HPDE6-E6E7 (cell line): ENCODE measurements at regions not wholly inside any gene's neighbourhood (a gene's known extent, or its start where the extent isn't known, plus 50 kb on each side); places are given as distances from the start of the nearest gene placed in this dataset.
"Not testable (repeated sequence)": the region's sequence is repeated elsewhere in the genome, so short reads cannot be mapped to it uniquely, and the experiment has no call there.

Experiments
- DNase-seq: peaks from one replicate; pipeline ENCODE4 v3.0.0; 2011; ENCODE audit warnings: missing footprints; ENCODE audit errors: extremely low spot score

DNA sequence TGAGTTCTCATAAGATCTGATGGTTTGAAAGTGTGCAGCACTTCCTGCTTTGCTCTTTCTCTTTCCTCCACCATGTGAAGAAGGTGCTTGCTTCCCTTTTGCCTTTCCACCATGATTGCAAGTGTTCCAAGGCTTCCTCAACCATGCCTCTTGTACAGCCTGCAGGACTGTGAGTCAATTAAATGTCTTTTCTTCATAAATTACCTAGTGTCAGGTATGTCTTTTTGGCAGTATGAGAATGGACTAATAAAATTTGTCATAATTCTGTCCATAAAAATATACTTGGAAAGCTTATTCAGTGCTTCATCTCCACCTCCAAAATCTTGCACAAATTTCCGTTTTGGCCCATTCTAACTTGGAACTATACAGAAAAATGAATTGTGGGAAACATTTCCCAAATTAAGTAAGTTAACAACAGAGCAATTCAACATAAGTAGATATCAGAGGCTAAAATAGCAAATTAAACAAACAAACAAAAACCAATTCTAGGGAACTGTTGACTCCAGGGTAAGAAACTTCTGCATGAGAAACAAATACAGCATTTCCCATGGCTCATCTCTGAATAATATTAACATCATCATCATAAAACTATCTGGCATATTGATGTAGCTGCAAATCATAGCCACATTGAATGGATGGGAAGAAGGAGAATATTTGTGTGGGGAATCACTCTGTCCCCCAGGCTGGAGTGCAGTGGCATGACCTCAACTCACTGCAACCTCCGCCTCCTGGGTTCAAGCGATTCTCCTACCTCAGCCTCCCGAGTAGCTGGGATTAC is 459.5 kb upstream of the FAR2 start:
- no peak for DNase-seq

DNA sequence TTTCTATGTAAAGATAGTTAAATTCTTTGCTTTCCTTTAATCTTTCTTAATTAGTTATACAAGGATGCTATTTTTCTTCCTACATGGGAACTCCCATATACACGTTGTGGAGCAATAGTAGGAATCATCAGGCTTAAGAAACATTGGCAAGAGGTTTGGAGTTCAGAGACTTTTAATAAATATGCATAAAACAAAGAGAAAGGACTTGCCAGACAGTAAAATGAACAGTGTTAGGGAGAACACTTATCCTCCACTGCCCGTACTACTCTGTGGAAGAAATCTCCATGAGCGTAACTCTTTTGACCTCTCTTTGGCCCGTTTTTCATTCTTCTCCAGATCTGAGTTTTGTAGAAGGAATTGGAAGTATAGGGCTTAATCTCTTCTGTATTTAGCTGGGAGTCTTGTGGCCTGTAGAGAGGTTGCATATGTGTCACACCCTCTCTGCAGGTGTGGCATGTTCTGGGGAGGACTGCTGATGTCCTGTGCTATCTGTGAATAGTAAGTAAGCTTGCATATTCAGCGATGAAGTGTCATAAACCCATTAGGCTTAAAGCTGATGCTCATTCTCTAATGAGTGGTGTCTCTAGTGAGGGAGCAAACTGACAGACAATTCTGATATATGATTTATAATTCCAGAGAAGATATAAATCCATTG is 455.4 kb upstream of the FAR2 start:
- no peak for DNase-seq

DNA sequence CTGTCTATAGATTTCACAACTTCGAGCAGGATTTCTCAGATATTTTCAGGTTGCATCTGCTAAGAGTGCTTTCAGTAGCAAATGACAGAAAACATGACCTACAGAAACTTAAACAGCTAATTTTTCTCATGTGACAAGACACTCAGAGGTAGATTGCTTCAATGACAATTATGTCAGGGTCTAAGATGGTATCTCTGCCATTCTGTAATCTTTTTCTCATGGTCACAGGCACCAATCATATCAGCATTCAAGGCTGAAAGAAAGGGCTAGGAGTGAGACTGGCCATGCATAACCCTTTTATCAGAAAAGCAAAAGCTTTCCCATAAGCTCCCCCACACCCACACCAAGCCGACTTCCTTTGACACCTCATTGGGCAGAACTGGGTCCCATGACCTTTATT is 450.5 kb upstream of the FAR2 start:
- no peak for DNase-seq

DNA sequence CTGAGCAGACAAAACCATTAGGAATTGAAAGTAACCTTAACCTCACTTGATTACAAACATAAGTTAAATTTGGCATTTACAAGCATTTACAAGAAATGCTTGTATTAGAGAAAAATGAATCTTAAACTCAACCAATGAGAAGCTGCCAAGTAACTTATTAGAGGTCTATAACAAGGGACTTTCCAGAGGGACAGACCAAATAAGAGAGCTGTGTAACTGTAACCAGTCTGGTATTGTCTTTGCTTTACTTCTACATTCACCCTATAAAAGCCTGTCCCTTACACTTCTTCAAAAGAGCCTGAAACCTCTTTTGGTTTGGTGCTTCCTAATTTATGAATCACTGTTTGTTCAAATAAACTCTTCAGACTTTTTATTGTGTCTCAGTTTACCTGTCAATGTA is 450.0 kb upstream of the FAR2 start:
- no peak for DNase-seq

DNA sequence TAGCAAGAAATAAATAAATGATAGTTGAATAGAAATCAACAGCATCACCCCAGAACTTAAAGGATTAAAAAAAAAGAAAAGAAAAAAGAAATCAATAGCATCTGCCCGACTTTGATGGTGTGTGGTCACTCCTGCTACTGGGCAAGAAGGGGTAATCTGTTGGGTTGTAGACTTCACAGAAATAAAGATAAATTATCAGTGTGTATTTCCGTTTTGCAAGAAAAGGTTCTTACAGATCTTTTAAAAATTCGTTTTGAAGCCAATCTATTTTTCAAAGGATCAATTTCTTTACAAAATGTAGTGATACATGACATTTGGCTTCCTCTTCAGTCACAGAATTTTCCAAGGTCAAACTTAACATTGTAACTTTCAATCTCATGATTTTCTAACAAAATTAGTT is 448.9 kb upstream of the FAR2 start:
- no peak for DNase-seq

DNA sequence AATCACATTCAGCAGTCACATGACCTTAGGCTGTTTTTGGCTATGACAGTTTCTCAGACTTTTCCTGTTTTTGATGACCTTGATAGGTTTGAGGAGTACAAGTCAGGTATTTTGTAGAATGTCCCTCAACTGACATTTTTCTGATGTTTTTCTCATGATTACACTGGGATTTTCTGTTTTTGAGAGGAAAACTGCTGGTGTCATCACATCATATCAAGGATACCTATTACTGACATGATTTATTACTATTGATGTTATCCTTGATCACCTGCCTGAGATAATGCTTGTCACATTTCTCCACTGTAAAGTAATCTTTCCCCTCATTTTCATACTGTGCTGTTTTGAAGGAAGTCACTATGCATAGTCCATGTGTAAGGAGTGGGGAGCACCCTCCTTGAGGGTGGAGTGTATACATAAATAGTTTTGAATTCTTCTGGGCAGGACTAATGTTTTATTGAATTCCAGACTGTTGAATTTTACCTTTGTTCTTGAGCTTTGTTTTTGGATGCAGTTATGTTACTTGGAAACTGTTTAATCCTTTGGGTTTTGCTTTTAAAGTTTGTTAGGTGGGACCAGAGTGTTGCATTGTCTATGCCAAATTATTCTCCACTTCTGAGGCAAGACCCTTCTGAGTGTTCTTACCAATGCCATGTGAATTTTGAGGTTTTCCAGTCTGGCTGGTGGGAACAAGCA is 444.5 kb upstream of the FAR2 start:
- DNase-seq = no peak

DNA sequence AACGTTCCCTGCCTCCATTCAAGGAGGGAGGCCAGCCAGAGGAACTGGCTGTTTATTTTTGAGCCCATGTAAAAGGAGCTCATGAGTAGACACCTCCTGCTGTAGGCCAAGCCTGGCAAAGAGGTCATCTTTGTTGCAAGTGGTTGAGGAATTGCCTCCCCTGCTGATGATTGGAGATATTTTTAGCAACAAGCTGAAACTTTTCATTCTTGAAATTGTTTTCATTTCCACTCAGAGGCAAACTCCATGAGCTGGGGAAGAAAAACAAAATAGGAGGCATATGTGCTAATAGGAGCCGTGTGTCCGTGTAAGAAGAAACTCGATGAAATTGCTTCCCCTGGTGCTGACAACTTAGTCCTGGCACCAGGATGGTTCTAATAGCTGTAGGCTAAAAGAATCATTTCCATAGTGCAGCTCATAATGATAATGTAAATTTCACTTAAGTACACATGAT is 440.1 kb upstream of the FAR2 start:
- no peak for DNase-seq

DNA sequence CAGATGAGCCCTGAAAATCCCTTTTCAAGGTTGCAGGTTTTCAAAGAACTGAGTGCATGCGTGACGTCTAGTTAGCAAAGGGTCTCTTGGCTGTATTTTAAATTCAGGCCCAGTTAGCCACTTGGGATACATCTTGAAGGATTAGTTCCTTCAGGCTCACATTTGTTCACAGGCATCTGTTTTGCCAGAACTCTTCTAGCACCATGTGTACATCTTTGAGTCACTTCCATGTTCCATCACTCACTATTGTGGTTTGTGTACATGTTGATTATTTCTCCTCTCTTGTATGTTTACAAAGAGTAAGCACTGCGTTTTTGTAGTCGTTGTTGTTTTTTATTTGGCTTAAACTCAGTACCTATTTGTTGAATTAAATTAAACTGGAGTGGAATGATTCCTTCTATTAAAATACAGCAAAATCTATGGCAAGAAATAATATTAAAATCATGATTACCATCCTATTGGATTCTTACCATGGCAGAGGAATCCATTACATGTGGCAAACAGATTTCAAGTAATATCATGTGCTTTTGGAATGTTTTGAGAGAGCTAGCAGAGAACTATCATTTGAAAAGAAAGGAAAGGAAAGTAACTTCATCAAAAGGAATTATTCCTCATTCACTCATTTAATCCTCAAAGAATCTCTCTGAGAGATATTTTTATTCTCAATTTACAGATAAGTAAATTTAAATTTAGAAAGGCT is 438.9 kb upstream of the FAR2 start:
- no peak for DNase-seq

DNA sequence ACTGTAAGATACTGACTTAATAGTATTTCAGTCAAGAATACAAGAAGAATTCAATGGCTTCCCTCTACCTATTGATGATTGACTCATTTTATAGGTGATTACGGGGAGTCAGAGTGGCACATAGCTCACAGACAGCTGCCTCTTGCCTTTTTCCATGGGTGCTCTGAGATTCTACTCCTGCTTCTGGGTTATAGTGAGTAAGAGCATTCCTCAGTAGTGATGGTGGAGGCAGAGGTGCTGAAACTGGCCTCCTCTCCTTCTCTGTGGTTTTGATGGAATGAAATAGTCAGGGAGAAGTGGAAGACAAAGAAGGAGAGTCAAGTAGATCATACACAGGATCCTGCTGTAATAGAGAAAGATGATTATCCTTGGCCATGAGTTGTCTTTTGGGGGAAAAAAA is 438.2 kb upstream of the FAR2 start:
- no peak for DNase-seq

DNA sequence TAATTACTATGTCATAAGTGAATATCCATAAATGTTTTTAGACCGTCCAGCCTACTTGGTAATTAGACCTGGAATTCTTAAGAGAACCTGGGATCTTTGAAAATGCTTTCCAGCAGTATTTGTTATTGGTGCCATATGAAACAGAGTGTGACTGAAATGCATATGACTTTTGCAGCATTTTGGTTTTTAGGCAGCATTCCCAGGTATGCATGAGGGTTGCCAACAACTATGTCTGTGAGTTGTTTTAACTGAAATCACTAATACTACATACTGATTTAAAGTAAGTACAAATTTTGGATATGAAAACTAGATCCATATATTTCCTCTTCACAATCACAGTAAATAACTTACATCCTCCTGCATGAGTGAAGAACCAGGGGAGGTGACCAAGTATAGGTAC is 437.7 kb upstream of the FAR2 start:
- DNase-seq = no peak

DNA sequence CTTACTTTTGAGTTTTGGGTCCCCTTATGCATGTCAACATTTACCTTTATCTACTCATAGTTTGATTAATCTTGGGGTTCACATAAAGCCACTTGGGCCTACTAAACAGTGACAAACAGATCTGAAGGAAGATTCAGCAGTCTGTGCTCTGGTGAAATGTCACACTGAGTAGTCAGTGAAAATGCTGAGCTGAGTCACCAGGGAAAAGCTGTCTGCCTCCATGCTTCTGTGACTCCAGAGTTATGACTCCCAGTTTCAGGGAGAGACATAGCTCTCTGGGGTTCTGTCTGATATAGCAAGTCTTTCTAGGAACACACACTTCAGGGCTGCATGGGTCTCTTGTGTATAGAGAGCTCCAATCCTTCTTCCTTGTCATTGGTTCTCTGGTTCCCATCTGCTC is 406.3 kb upstream of the FAR2 start:
- DNase-seq = peak; percentile 1

DNA sequence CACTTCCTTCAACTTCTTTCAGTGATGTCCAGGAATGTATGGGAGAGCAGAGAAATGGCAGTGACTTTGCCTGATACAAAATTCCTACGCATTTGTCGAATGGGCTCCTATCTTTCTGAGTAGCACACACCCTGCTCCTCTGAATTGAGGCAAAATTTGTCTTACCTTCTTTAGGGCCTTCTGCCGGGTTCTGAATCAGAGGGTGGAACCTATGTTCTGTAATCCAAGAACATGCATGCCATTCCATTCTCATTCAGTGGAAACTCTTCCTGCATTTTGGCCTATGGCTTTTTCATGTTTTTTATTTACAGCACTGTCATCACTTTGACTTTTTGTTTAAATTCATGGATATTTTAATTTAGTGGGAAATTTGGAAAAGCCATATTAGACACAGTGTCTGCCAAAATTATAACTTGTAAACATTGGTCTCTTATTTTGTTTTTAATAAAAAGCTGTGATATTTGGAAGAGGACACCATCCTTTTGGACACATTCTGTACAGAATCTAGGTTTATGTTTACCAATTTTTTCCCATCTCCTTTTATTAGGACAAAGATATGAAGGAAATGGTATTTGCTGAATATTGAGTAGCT is 402.2 kb upstream of the FAR2 start:
- DNase-seq = no peak

DNA sequence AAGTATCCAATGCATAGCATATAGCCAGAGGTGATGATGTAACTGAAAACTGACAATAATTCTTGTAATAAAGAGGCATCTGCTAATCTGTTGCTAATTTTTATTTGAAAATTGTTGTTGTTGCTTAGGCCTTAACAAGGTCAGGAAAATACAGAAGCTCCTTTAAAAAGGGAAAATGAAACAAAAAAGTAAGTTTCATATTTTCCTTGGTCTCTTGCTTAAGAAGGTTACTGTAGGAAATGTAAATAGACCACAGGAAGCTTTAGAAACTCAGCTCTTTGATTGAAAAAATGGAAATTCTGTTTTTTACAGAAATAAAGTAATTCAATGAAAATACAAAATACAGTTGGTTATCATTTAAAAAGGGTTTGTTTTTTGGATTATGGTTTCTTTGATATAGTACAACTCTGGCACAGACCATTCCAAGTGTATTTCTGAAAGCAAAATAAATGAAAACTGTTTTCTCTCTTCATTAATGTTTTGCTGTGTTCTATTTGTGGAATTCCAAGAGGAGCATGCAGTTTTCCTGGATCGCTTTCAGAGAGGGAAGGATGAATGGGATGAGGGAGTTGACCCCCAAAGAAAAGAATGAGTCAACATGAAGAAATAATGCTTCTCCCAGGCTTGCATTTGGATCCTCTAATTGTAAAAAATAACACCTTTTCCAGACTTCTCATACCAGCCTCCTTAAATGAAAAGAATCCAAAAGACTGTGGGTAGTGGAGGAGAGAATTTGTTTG is 398.0 kb upstream of the FAR2 start:
- no peak for DNase-seq

DNA sequence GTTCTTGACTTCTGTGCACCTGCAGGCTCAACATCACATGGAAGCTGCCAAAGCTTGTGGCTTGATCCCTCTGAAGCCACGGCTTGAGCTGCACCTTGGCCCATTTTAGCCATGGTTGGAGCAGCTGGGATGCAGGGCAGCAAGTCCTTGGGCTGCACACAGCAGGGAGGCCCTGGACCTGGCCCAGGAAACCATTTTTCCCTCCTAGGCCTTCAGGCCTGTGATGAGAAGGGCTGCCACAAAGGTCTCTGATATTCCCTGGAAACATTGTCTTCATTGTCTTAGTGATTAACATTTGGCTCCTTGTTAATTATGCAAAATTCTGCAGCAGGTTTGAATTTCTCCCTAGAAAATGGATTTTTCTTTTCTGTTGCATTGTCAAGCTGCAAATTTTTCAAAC is 394.1 kb upstream of the FAR2 start:
- DNase-seq = no peak

DNA sequence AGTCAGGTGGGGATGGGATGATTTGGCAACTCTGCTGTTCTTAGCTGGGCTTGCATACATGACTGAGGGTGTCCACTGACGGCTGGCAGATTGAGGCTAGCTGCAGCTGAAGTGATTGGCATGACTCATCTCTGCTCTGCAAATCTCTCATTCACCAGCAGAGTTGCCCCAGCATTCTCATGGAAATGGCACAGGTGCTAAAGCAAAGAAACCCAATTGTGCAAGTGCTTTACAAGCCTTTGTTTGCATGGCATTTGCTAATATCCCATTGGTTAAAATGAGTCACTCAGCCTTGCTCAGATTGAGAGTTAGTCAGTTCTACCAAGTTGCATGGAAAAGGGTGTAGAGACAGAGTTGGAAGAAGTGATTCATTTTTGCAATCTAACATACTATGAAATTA is 389.7 kb upstream of the FAR2 start:
- peak; percentile 74 for DNase-seq

DNA sequence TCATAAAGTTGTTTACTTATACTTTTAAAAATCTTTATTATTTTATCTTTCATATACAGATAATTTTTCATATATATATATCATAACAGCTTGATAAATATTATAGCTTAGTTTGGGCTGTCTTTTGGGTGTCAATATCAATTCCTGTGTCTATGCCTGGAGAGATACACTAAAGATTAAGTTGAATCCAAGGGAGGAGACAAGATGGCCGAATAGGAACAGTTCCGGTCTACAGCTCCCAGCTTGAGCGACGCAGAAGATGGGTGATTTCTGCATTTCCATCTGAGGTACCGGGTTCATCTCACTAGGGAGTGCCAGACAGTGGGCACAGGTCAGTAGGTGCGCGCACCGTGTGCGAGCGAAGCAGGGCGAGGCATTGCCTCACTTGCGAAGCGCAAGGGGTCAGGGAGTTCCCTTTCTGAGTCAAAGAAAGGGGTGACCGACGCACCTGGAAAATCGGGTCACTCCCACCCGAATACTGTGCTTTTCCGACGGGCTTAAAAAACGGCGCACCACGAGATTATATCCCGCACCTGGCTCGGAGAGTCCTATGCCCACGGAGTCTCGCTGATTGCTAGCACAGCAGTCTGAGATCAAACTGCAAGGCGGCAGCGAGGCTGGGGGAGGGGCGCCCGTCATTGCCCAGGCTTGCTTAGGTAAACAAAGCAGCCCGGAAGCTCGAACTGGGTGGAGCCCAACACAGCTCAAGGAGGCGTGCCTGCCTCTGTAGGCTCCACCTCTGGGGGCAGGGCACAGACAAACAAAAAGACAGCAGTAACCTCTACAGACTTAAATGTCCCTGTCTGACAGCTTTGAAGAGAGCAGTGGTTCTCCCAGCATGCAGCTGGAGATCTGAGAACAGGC is 388.8 kb upstream of the FAR2 start:
- DNase-seq = not testable (repeated sequence)

DNA sequence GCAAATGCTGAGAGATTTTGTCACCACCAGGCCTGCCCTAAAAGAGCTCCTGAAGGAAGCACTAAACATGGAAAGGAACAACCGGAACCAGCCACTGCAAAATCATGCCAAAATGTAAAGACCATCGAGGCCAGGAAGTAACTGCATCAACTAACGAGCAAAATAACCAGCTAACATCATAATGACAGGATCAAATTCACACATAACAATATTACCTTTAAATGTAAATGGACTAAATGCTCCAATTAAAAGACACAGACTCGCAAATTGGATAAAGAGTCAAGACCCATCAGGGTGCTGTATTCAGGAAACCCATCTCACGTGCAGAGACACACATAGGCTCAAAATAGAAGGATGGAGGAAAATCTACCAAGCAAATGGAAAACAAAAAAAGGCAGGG is 387.2 kb upstream of the FAR2 start:
- not testable (repeated sequence) for DNase-seq

DNA sequence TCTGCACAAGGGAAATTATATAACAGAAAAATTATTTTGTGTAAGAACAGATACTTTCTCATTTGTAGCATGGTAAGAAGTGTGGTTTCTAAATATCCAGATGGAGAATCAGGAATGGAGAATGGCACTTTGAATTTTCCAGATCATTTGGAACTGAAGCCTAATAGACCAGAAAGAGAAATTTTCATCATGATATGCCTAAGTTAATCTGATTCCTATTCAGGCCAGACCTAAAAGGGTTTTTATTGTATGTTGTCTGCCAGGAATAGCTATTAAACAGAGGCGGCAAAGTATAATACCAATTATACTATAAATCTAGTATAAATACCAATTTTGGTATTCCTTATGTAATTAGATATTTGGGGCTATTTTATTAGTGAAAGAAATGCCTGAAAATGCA is 382.7 kb upstream of the FAR2 start:
- DNase-seq = no peak

DNA sequence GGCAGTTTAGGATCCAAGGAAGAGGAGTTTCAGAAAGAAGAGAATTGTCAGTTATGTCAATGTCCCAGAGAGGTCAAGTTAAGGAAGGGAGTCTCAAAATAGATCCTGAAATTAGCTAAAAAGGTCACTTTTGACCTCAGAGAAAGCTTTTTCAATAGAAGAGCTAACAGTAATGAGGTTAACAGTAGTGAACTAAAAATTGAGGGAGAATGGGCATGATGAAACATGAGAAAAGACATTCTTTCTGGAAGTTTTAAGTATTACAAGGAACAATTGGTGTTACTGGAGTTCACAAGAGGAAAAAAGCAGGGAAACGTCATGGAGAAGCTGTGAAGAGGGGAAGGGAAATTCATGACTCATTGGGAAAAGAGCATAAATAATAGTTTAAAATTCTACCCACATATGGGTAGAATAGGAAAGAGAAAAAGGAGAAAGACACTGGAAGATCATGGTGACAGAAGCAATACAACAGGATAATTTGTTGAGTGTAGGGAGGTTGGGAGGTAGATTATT is 381.2 kb upstream of the FAR2 start:
- no peak for DNase-seq

DNA sequence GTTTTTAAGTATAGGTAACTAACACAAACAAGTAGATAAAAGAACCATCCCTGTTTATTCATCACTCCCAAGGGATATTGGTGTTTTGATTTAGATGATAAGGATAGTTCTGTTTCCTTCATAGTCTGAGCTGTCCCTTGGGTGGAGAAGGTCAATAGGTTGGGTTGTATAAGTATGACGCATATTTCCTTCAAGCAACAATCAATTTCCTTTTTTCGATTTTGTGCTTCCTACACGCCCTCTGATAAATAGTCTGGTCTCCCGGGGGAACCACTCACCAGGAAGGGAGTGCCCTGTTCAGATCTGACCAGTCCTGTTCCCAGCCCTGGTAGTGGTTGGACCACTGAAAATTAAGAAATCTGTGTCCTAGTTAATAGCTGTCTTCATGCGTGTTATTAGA is 378.8 kb upstream of the FAR2 start:
- DNase-seq = peak; percentile 64
